H1 (cell line): ENCODE measurements at regions not wholly inside any gene's neighbourhood (a gene's known extent, or its start where the extent isn't known, plus 50 kb on each side); places are given as distances from the start of the nearest gene placed in this dataset.

Source experiments
- ATF2 ChIP-seq: IDR thresholded peaks from 2 replicates; pipeline ENCODE4 v1.6.1; 2012; ENCODE audit warnings: low read length, inconsistent platforms
- CTCF ChIP-seq, 3 experiments: IDR thresholded peaks; 1 replicate in 2 of 3; 2 replicates in 1 of 3; pipeline versions ENCODE4 v1.5.1 to v1.6.1; 2011; ENCODE audit warnings: low read length in 3 of 3, mild to moderate bottlenecking in 3 of 3, inconsistent platforms in 2 of 3, low read depth in 1 of 3, moderate library complexity in 1 of 3; ENCODE audit not compliant: insufficient read depth in 1 of 3; ENCODE audit errors: control extremely low read depth in 1 of 3
- EP300 ChIP-seq, 2 experiments: IDR thresholded peaks; 1 replicate in 1 of 2; 2 replicates in 1 of 2; pipeline ENCODE4 v1.6.1; 2011 to 2012; ENCODE audit warnings: low read depth in 2 of 2, low read length in 2 of 2, mild to moderate bottlenecking in 2 of 2, borderline replicate concordance in 1 of 2, inconsistent platforms in 1 of 2, moderate library complexity in 1 of 2
- EZH2 ChIP-seq: fragments of 200-600 bp; sonication (generic); IDR thresholded peaks from 2 replicates; pipeline ENCODE4 v1.7.1; 2012; ENCODE audit warnings: low read depth, mild to moderate bottlenecking, moderate library complexity, low read length, inconsistent platforms; ENCODE audit not compliant: severe bottlenecking
- MAX ChIP-seq: IDR thresholded peaks from 2 replicates; pipeline ENCODE4 v1.6.1; 2012; ENCODE audit warnings: inconsistent platforms
- POLR2AphosphoS5 ChIP-seq: IDR thresholded peaks from 2 replicates; pipeline ENCODE4 v1.6.1; 2011; ENCODE audit warnings: low read depth, low read length
- RAD21 ChIP-seq, 2 experiments: IDR thresholded peaks in 1 of 2; conservative IDR thresholded peaks in 1 of 2; 2 replicates each; pipeline ENCODE4 v1.6.1; 2011; ENCODE audit warnings: low read depth in 2 of 2, low read length in 2 of 2, improper control_type of control experiment in 1 of 2, inconsistent platforms in 1 of 2, mild to moderate bottlenecking in 1 of 2, moderate library complexity in 1 of 2

DNA sequence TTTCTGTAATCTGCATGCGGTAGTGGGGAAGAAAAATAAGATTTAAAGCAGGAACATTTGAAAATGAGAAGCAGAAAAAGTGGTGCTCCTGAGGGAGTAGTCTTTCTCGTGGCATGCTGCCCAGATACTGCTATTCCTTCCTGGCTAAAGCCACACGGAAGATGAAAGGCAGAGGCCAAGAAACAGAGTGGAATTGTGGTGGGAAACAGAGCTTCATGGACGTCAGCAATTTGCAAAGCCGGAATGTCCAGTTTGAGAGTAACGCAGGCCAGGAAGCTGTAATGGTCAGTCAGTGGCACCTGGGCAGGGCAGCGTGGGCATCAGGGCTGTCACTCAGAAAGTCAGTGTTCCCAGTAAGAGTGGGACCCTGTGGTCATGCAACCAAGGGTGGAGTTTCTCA lies 63.7 kb upstream of the FMR1 start:
- TF ChIP-seq ATF2 (no peak), POLR2AphosphoS5 (no peak), CTCF (IDR thresholded peaks at IDR 0.05; ENCODE audit: control extremely low read depth in 1 of 3, insufficient read depth in 1 of 3, low read depth in 1 of 3, low read length in 3 of 3) (no peak), RAD21 (IDR thresholded peaks at IDR 0.05 in 1 of 2, conservative IDR thresholded peaks at IDR 0.05 in 1 of 2; ENCODE audit: low read depth in 2 of 2, low read length in 2 of 2) (no peak), MAX (no peak), EZH2 (no peak), EP300 (IDR thresholded peaks at IDR 0.05; ENCODE audit: borderline replicate concordance in 1 of 2, low read depth in 2 of 2, low read length in 2 of 2) (no peak)
